HepG2 (cell line): ENCODE measurements at regions not wholly inside any gene's neighbourhood (a gene's known extent, or its start where the extent isn't known, plus 50 kb on each side); places are given as distances from the start of the nearest gene placed in this dataset.
A peak's percentile ranks its signal among the peaks of the same experiment; 100 is the strongest.

Source experiments
- ATAC-seq: fragments of 200-7000 bp; cut with Tn5 transposase; 3 replicates; pipeline ENCODE4 v1.9.1; 2020; ENCODE audit warnings: mild to moderate bottlenecking, moderate library complexity
- BruUV-seq: library from RNA; stranded (reverse); fragments of 400-500 nt; replicated peaks from 2 replicates; lab custom pipeline; 2021; lab: Mats Ljungman, UMichigan
- CTCF ChIA-PET: fragments of 300-600 bp; formaldehyde crosslinking; extraction: SDS; loops from one replicate; lab custom pipeline; 2021; ENCODE audit warnings: low total read pairs, inconsistent platforms, low intra/inter-chr PET ratio; lab: Yijun Ruan, JAX
- POLR2A ChIA-PET: fragments of 350-600 bp; sonication (Branson Sonifier 250); formaldehyde crosslinking; loops from one replicate; lab custom pipeline; 2020; ENCODE audit warnings: antibody characterized with exemption, inconsistent platforms; lab: Yijun Ruan, JAX
- DNase-seq: peaks from one replicate; pipeline ENCODE4 v3.0.0-alpha.2; 2015; ENCODE audit warnings: low spot score
- FAIRE-seq: peaks from 3 replicates; lab custom pipeline; 2011; peaks lifted over from hg19 to GRCh38; lab: Jason Lieb, UNC
- H2AFZ ChIP-seq: one replicate; pipeline ENCODE4 v1.6.1; 2011; ENCODE audit warnings: low read length, inconsistent platforms
- H3K27ac ChIP-seq: fragments of 300-600 bp; 3 replicates; pipeline ENCODE4 v1.8.0; 2011; ENCODE audit warnings: mixed run types, mild to moderate bottlenecking, mixed read lengths, low read length, inconsistent platforms; ENCODE audit not compliant: insufficient read depth; ENCODE audit errors: extremely low read length
- H3K27me3 ChIP-seq, 2 experiments: fragments of 200-600 bp in 1 of 2; 2 replicates in 1 of 2; 3 replicates in 1 of 2; pipeline versions ENCODE4 v1.6.0 to v1.8.0; 2011; ENCODE audit warnings: low read length in 2 of 2, mild to moderate bottlenecking in 2 of 2, moderate library complexity in 2 of 2, inconsistent platforms in 1 of 2; ENCODE audit not compliant: insufficient read depth in 2 of 2, control insufficient read depth in 1 of 2
- H3K36me3 ChIP-seq, 2 experiments: fragments of 200-600 bp in 1 of 2; replicated peaks in 1 of 2; 2 replicates in 1 of 2; 3 replicates in 1 of 2; pipeline versions ENCODE4 v1.5.1 to v1.8.0; 2011; ENCODE audit warnings: low read length in 2 of 2, inconsistent platforms in 1 of 2; ENCODE audit not compliant: insufficient read depth in 2 of 2, control insufficient read depth in 1 of 2
- H3K4me1 ChIP-seq: 2 replicates; pipeline ENCODE4 v1.5.1; 2012; ENCODE audit warnings: low read length, inconsistent platforms; ENCODE audit not compliant: insufficient read depth
- H3K4me2 ChIP-seq: 2 replicates; pipeline ENCODE4 v1.6.0; 2011; ENCODE audit warnings: low read depth, low read length, inconsistent platforms
- H3K4me3 ChIP-seq, 3 experiments: fragments of 200-600 bp in 1 of 3; sonication (generic), shearing (Covaris generic) in 1 of 3; replicated peaks in 1 of 3; 2 replicates each; pipeline ENCODE4 v1.5.1; 2011 to 2016; ENCODE audit warnings: low read length in 3 of 3, inconsistent platforms in 2 of 3, low read depth in 2 of 3, mild to moderate bottlenecking in 2 of 3, control low read depth in 1 of 3, mixed read lengths in 1 of 3; ENCODE audit not compliant: insufficient read depth in 1 of 3
- H3K79me2 ChIP-seq: one replicate; pipeline ENCODE4 v1.6.1; 2011; ENCODE audit warnings: low read length, inconsistent platforms; ENCODE audit not compliant: insufficient read depth
- H3K9ac ChIP-seq: 2 replicates; pipeline ENCODE4 v1.6.0; 2011; ENCODE audit warnings: mild to moderate bottlenecking, low read depth, low read length, inconsistent platforms; ENCODE audit not compliant: insufficient read depth
- H3K9me3 ChIP-seq: 2 replicates; pipeline ENCODE4 v1.5.1; 2012; ENCODE audit warnings: mild to moderate bottlenecking, low read length
- H4K20me1 ChIP-seq: 2 replicates; pipeline ENCODE4 v1.6.0; 2011; ENCODE audit warnings: inconsistent platforms, mild to moderate bottlenecking, low read length, moderate library complexity; ENCODE audit not compliant: insufficient read depth
- AKNA ChIP-seq: sonication (generic); formaldehyde crosslinking; IDR thresholded peaks from 2 replicates; pipeline ENCODE4 v1.4.0; 2020; ENCODE audit warnings: missing genetic modification reagents, borderline replicate concordance
- CEBPB ChIP-seq: IDR thresholded peaks from 2 replicates; pipeline ENCODE4 v1.6.1; 2011; ENCODE audit warnings: low read depth, low read length, improper control_type of control experiment, borderline replicate concordance
- FLYWCH1 ChIP-seq: sonication (generic); formaldehyde crosslinking; IDR thresholded peaks from 2 replicates; pipeline ENCODE4 v1.8.1; 2023; ENCODE audit warnings: mild to moderate bottlenecking, missing genetic modification reagents
- GATAD2A ChIP-seq: IDR thresholded peaks from 2 replicates; pipeline ENCODE4 v1.6.1; 2016
- JUND ChIP-seq: sonication (generic); formaldehyde crosslinking; IDR thresholded peaks from 2 replicates; pipeline ENCODE4 v1.8.0; 2022; ENCODE audit warnings: mild to moderate bottlenecking, missing genetic modification reagents
- NFYB ChIP-seq: sonication (generic); formaldehyde crosslinking; IDR thresholded peaks from 2 replicates; pipeline ENCODE4 v1.4.0; 2020; ENCODE audit warnings: missing genetic modification reagents
- REPIN1 ChIP-seq: sonication (generic); formaldehyde crosslinking; IDR thresholded peaks from 2 replicates; pipeline ENCODE4 v1.8.0; 2022; ENCODE audit warnings: missing genetic modification reagents, low read depth, mild to moderate bottlenecking, borderline replicate concordance
- SMAD3 ChIP-seq: sonication (generic); formaldehyde crosslinking; IDR thresholded peaks from 2 replicates; pipeline ENCODE4 v1.4.0; 2020; ENCODE audit warnings: missing genetic modification reagents
- ZNF543 ChIP-seq: sonication (generic); formaldehyde crosslinking; IDR thresholded peaks from 2 replicates; pipeline ENCODE4 v1.4.0; 2020; ENCODE audit warnings: mild to moderate bottlenecking, missing genetic modification reagents
- ZNF605 ChIP-seq: sonication (generic); formaldehyde crosslinking; IDR thresholded peaks from 2 replicates; pipeline ENCODE4 v1.8.0; 2022; ENCODE audit warnings: mild to moderate bottlenecking, missing genetic modification reagents
- ZNF703 ChIP-seq: sonication (generic); formaldehyde crosslinking; IDR thresholded peaks from 2 replicates; pipeline ENCODE4 v1.5.1; 2020; ENCODE audit warnings: missing genetic modification reagents, mild to moderate bottlenecking, moderate library complexity, borderline replicate concordance
- ZNF766 ChIP-seq: sonication (generic); formaldehyde crosslinking; IDR thresholded peaks from 2 replicates; pipeline ENCODE4 v1.5.0; 2020; ENCODE audit warnings: missing genetic modification reagents, borderline replicate concordance
- WGBS: methylation state at CpG from one replicate; pipeline ENCODE4 v1.1.6; 2017; ENCODE audit warnings: low lambda C conversion rate; 5-methylcytosine and 5-hydroxymethylcytosine counted together
- in situ Hi-C: cut with HindIII; loops from 2 replicates; pipeline ENCODE4 v1.10.0; 2017; ENCODE audit warnings: low pct_unique_long_range_greater_than_20kb; ENCODE audit not compliant: extremely low pct_ligation_motif_present
- intact Hi-C: fragments of 100-400 bp; cut with micrococcal nuclease; formaldehyde crosslinking; loops from one replicate; pipeline ENCODE4 v1.10.0; 2022; ENCODE audit not compliant: unreplicated experiment

- intact Hi-C loops = no loop called here
- FAIRE-seq (no peak), DNase-seq (no peak), ATAC-seq (no peak)
- H3K4me2 ChIP-seq = no peak overlapping the region
- H3K9ac ChIP-seq = no peak overlapping the region
- no TSS peak for BruUV-seq
- H3K36me3 ChIP-seq = no peaks in the 10 kb centered on the region
- H2AFZ ChIP-seq = no peak overlapping the region
- peaks cover 13% of the 10 kb centered on the region for H3K4me1 ChIP-seq
- no peak overlapping the region for H3K27ac ChIP-seq
- H3K79me2 ChIP-seq = no peaks in the 10 kb centered on the region
- ChIA-PET POLR2A (no interaction called here), CTCF (no interaction called here)
- H3K9me3 ChIP-seq = no peaks in the 10 kb centered on the region
- no peaks in the 10 kb centered on the region for H4K20me1 ChIP-seq
- in situ Hi-C loops = no loop called here
- H3K27me3 ChIP-seq = no peaks in the 10 kb centered on the region
- no peak overlapping the region for H3K4me3 ChIP-seq
- TF ChIP-seq ZNF605 (CRISPR knock-in tag) (no peak), CEBPB (peak; percentile 59)
- WGBS = 9% methylated on average over 4 of the region's 4 CpGs
Measured at GRCh38 chr4:133465022-133465421, 315.9 kb downstream of the PCDH10 start.

GRCh38 chr4:133464311-133464710 is 315.2 kb downstream of the PCDH10 start:
- ChIA-PET CTCF (no interaction called here), POLR2A (no interaction called here)
- H3K27me3 ChIP-seq = no peaks in the 10 kb centered on the region
- BruUV-seq = no TSS peak
- no peaks in the 10 kb centered on the region for H3K9me3 ChIP-seq
- H3K4me3 ChIP-seq = no peak overlapping the region
- H3K79me2 ChIP-seq = no peaks in the 10 kb centered on the region
- intact Hi-C loops = no loop called here
- H3K36me3 ChIP-seq = no peaks in the 10 kb centered on the region
- ATAC-seq = no peak
- no peaks in the 10 kb centered on the region for H4K20me1 ChIP-seq
- H3K27ac ChIP-seq = no peak overlapping the region
- no peak overlapping the region for H3K4me2 ChIP-seq
- no peak for FAIRE-seq
- DNase-seq = no peak
- 79% methylated on average over 4 of the region's 4 CpGs for WGBS
- no peak overlapping the region for H3K9ac ChIP-seq
- H2AFZ ChIP-seq = no peak overlapping the region
- peaks cover 13% of the 10 kb centered on the region for H3K4me1 ChIP-seq
- in situ Hi-C loops = no loop called here
- TF ChIP-seq ZNF766 (CRISPR knock-in tag) (no peak), GATAD2A (CRISPR knock-in tag) (no peak), FLYWCH1 (CRISPR knock-in tag) (no peak), REPIN1 (CRISPR knock-in tag) (no peak), ZNF543 (CRISPR knock-in tag) (no peak), JUND (CRISPR knock-in tag) (no peak), SMAD3 (CRISPR knock-in tag) (no peak), NFYB (CRISPR knock-in tag) (no peak), AKNA (no peak), ZNF703 (CRISPR knock-in tag) (no peak)
